AG09319 (cell line): ENCODE measurements at regions not wholly inside any gene's neighbourhood (a gene's known extent, or its start where the extent isn't known, plus 50 kb on each side); places are given as distances from the start of the nearest gene placed in this dataset.

Experiments
- DNase-seq: peaks from one replicate; pipeline ENCODE4 v3.0.0-alpha.2; 2010; ENCODE audit warnings: low read depth; ENCODE audit errors: extremely low read depth
- TF ChIP-seq, protein P1 (sequence below): IDR thresholded peaks from 2 replicates; pipeline ENCODE4 v1.5.1; 2011; ENCODE audit warnings: low read depth, mild to moderate bottlenecking, inconsistent platforms, low read length, moderate library complexity

DNA sequence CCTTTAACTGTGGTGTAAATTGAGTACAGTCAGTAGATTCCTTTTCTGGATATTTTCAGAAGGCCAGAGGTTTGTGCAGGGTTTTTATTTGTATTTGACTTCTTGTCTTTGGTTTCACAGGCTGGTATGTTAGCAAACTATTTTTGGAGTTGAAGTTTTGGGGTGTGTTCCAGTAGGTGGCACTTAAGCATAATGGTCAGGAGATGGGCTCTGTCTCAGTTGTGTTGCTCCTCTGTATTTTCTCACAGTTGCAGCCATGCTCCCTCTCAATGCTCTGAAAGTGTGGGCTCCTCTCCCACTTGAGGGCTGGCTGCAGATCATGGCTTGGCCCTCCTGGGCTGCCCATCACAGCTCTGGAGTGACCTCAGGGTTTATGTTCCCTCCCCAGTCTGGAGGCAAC lies 267.0 kb upstream of the PCSK5 start:
- no peak for DNase-seq
- TF ChIP-seq, protein P1, sequence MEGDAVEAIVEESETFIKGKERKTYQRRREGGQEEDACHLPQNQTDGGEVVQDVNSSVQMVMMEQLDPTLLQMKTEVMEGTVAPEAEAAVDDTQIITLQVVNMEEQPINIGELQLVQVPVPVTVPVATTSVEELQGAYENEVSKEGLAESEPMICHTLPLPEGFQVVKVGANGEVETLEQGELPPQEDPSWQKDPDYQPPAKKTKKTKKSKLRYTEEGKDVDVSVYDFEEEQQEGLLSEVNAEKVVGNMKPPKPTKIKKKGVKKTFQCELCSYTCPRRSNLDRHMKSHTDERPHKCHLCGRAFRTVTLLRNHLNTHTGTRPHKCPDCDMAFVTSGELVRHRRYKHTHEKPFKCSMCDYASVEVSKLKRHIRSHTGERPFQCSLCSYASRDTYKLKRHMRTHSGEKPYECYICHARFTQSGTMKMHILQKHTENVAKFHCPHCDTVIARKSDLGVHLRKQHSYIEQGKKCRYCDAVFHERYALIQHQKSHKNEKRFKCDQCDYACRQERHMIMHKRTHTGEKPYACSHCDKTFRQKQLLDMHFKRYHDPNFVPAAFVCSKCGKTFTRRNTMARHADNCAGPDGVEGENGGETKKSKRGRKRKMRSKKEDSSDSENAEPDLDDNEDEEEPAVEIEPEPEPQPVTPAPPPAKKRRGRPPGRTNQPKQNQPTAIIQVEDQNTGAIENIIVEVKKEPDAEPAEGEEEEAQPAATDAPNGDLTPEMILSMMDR, result no peak

DNA sequence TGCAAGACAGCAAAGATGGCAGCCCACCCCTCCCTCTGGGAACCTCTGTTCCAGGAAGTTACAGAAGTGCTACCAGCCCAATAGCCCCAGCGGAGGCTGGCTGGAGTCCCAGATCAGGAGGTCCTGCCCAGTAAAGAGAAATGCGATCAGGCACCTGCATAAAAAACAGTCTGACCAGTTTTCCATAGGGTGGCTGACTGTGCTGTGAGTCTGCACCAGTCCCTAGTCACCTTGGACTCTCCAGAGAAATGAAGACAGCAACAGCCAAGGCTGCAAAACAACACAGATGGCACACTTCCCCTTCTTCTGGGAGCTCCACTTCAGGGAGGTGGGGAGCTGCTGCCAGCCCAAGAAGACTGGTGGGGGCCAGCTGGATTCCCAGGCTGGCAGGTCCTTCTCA lies 265.5 kb upstream of the PCSK5 start:
- no peak for DNase-seq

DNA sequence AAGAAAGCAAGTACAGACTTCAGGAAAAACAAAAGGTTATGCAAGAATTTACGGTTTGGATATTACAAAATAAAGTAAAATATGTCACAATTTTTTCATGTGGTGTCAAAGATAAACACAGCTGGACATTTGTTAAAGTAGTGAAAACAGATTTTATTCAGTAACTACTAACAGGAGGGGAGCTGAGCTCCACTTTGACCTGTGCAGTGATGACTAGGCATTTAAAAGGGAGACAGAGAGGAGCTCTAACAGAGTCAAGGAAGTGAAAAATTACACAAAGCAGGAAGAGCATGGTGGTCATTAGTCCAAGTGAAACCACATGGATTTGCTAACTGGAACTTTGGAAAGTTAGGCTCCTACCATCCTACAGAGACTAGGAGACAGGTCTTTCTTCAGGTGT lies 263.6 kb upstream of the PCSK5 start:
- DNase-seq, result no peak
- TF ChIP-seq, protein P1, result no peak

More for the DNA sequence above, 265.5 kb upstream of the PCSK5 start:
- TF ChIP-seq, protein P1, result no peak

DNA sequence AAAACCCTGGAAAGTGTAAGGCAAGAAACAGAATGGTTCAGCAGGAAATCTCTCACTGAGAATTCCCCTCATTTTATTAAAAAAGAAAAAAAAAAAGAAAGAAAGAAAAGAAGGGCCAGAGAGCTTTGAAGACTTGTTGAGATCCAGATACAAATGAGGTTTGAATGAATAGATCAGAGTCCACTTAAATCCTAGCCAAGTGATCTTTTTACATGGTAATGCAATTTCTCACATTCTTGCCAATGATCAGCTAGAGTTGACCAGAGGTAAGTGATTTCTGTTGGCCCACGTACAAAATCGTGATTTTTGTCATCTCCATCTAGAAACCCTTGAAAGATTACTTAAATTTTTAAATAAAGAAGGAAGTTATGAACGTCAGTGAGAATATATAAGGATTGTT lies 261.5 kb upstream of the PCSK5 start:
- TF ChIP-seq, protein P1, result no peak
- no peak for DNase-seq

DNA sequence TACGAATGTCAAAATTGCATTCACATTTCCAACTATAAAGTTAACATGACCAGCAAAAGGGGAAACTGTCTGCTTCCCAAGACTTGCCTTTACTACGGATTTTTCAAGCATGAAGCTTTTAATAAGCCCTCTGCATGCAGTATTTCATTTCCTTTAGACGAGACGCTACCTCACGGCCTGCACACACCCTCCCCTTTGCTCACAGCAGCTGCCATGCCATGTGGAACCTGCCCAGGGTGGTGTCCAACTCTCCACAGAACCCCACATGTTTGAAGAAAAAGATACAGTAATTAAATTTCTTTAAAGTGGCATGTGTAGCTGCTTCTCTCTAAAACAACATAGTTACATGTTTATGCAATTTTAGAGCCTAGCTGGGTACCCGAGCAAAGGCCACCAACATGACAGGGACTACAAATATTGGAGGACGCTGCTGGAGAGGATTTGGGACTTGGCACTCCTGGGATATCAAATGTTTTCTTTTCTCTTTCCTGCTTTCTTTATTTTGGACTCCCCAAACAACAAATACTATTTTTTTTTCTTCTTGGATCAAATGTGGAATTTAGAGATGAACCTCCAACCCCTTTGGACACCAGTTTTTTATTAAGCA lies 256.9 kb upstream of the PCSK5 start:
- TF ChIP-seq, protein P1, result no peak
- DNase-seq, result no peak

DNA sequence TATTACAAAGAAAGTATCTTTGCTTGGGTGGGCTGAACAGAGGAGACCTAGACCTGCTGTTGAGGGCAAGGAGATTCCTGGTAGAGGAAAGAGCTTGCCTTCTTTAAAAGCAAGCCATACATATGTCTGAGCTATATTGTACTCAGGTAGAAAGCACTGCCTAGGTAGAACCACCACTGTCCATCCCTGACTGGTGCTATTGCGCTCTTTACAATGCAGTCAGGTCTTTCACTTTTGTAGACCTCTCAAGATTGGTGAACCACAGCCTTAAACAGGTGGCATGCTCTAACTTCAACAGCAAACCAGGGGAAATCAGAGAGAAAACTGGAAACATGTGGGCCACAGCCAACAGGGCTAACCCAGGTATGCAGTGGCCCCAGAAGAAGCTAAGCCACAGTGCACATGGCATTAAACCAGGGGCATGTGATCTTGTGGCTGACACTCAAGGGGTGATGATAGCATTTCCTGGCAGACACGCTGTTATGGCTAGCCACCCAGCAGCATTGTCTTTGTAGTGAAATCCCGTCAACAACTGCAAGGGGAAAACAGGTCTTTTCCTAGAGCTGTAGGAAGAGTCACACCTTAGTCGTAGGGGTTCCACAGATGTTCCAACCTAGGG lies 253.9 kb upstream of the PCSK5 start:
- TF ChIP-seq, protein P1, result no peak
- DNase-seq, result no peak

DNA sequence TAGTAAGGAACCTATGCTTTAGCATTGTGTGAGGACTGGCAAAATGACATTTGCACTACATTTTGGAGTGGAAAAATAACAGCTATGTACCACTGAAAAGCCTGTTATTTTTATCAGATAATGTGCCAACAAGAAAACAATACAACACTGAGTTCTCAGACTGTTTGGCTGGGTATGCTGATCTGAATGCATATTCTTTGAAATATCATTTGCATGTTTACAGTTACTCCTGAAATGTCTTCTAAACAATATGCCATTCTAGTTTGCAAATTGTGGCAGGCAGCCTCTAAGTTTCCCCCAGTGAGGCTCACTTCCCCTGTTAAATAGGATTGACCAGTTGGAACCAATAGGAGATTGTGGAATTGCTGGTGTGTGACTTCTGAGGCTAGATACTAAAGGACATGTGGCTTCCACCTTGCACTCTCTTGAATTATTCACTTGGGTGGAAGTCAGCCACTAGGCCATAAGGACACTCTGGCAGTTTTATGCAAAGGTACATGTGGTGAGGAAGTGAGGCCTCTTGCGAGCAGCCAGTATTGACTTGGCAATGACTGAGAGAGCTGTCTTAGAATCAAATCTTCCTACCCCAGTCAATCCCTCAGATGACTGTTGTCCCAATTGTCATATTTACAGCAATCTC lies 250.4 kb upstream of the PCSK5 start:
- DNase-seq, result no peak

More for the DNA sequence above, 250.4 kb upstream of the PCSK5 start:
- TF ChIP-seq, protein P1, result no peak
